Transverse colon (tissue), 4 donors: ENCODE measurements at regions not wholly inside any gene's neighbourhood (a gene's known extent, or its start where the extent isn't known, plus 50 kb on each side); places are given as distances from the start of the nearest gene placed in this dataset.

Source experiments
- POLR2A ChIP-seq: fragments of 450-650 bp; IDR thresholded peaks from one replicate; pipeline ENCODE4 v1.6.1; 2016; ENCODE audit warnings: antibody characterized with exemption, mild to moderate bottlenecking, moderate library complexity
- POLR2AphosphoS5 ChIP-seq, 3 donors: sonication (generic); formaldehyde crosslinking; IDR thresholded peaks; one replicate each; pipeline ENCODE4 v1.6.1; 2016; ENCODE audit warnings: antibody characterized with exemption in 3 of 3
- TF ChIP-seq, protein P1 (sequence below), 5 experiments: fragments of 200-600 bp in 3 of 5; fragments of 450-650 bp in 2 of 5; sonication (generic) in 3 of 5; IDR thresholded peaks; 1 replicate in 2 of 5; 2 replicates in 3 of 5; pipeline ENCODE4 v1.5.1; 2016 to 2017; ENCODE audit warnings: antibody characterized with exemption in 5 of 5, inconsistent platforms in 3 of 5, mild to moderate bottlenecking in 2 of 5, moderate library complexity in 1 of 5

DNA sequence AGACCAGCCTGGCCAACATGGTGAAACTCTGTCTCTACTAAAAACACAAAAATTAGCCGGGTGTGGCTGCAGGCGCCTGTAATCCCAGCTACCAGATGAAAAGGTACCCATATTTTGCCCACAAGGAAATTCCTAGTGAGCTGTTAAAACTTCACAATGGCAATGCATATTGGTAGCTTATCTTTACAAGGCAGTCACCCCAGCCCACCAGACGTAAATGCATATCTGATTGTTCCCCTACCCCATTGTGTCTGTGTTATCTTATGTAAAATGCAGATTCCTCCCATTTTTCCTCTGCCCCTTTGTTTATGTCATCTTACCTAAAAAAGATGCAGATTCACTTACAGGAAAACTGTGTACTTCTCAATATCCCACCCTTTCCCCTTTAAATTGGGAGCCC, 103.1 kb upstream of the SLC2A1 start:
- TF ChIP-seq POLR2A (no peak), POLR2AphosphoS5 (IDR thresholded peaks at IDR 0.05) (no peak)
- TF ChIP-seq, protein P1, sequence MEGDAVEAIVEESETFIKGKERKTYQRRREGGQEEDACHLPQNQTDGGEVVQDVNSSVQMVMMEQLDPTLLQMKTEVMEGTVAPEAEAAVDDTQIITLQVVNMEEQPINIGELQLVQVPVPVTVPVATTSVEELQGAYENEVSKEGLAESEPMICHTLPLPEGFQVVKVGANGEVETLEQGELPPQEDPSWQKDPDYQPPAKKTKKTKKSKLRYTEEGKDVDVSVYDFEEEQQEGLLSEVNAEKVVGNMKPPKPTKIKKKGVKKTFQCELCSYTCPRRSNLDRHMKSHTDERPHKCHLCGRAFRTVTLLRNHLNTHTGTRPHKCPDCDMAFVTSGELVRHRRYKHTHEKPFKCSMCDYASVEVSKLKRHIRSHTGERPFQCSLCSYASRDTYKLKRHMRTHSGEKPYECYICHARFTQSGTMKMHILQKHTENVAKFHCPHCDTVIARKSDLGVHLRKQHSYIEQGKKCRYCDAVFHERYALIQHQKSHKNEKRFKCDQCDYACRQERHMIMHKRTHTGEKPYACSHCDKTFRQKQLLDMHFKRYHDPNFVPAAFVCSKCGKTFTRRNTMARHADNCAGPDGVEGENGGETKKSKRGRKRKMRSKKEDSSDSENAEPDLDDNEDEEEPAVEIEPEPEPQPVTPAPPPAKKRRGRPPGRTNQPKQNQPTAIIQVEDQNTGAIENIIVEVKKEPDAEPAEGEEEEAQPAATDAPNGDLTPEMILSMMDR (IDR thresholded peaks at IDR 0.05): no peak
